ENCODE measurements at regions not wholly inside any gene's neighbourhood (a gene's known extent, or its start where the extent isn't known, plus 50 kb on each side); places are given as distances from the start of the nearest gene placed in this dataset.

GRCh38 chr7:46256870-46257661, 336.0 kb upstream of the IGFBP3 start:
- TF ChIP-seq CTCF (conservative IDR thresholded peaks at IDR 0.05; ENCODE audit: low read length) (no peak), EZH2phosphoT487 (IDR thresholded peaks at IDR 0.05; ENCODE audit: borderline replicate concordance, low read depth, low read length) (no peak)
